Loucy (cell line): ENCODE measurements at regions not wholly inside any gene's neighbourhood (a gene's known extent, or its start where the extent isn't known, plus 50 kb on each side); places are given as distances from the start of the nearest gene placed in this dataset.

Source experiments
- EZH2phosphoT487 ChIP-seq: fragments of 200-600 bp; IDR thresholded peaks from 2 replicates; pipeline ENCODE4 v1.6.1; 2018; ENCODE audit warnings: antibody characterized with exemption, mild to moderate bottlenecking, moderate library complexity, borderline replicate concordance
- TF ChIP-seq, protein P1 (sequence below): fragments of 200-600 bp; sonication (generic); conservative IDR thresholded peaks from 2 replicates; pipeline ENCODE4 v1.5.1; 2014; ENCODE audit warnings: mild to moderate bottlenecking, antibody characterized with exemption, low read length

DNA sequence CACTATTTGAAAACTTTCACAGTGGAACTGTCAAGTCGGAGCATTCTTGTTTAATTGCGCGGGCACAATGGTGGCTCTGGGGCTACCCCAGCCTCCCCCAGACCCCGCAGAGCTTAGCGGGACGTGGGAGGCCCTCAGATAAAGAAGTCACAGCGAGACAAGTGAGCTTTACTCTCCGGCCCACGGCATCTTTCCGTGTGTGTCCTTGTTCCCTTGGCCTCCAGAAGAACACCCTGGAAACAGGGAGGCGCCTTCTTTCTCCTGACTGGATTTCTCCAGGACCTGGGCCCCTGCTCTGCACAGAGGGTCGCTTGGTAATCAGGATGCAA is 382.8 kb downstream of the RRAGC start:
- TF ChIP-seq, protein P1, sequence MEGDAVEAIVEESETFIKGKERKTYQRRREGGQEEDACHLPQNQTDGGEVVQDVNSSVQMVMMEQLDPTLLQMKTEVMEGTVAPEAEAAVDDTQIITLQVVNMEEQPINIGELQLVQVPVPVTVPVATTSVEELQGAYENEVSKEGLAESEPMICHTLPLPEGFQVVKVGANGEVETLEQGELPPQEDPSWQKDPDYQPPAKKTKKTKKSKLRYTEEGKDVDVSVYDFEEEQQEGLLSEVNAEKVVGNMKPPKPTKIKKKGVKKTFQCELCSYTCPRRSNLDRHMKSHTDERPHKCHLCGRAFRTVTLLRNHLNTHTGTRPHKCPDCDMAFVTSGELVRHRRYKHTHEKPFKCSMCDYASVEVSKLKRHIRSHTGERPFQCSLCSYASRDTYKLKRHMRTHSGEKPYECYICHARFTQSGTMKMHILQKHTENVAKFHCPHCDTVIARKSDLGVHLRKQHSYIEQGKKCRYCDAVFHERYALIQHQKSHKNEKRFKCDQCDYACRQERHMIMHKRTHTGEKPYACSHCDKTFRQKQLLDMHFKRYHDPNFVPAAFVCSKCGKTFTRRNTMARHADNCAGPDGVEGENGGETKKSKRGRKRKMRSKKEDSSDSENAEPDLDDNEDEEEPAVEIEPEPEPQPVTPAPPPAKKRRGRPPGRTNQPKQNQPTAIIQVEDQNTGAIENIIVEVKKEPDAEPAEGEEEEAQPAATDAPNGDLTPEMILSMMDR = no peak
- TF ChIP-seq EZH2phosphoT487 = no peak
